C4-2B (cell line): ENCODE measurements at regions not wholly inside any gene's neighbourhood (a gene's known extent, or its start where the extent isn't known, plus 50 kb on each side); places are given as distances from the start of the nearest gene placed in this dataset.

Source experiments
- H3K27ac ChIP-seq: fragments of 450-650 bp; 2 replicates; pipeline ENCODE4 v1.5.1; 2017
- CTCF ChIP-seq: fragments of 450-650 bp; conservative IDR thresholded peaks from 2 replicates; pipeline ENCODE4 v1.5.1; 2017; ENCODE audit warnings: mild to moderate bottlenecking
- ZFX ChIP-seq: fragments of 450-650 bp; IDR thresholded peaks from 2 replicates; pipeline ENCODE4 v1.6.1; 2017

DNA sequence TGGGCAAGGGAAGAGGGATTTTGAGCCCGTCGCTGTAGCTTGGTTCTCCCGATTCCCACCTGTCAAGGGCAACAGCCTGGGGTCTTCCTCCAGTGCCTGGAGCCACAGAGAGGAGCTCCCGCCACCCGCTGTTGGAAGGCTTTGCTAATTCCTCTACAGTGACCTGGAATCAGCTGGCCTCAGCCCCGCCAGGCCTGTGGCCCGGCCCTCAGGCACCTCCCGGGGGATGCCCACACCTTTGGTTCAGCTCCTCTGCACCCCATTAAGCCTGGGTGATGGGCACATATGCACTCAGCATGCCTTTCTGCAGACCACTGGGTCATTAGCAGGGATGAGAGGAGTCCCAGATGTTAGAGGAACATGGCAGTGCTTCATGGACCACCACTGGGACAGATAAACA is 121.4 kb upstream of the MKI67 start:
- TF ChIP-seq CTCF: no peak
- no peak for TF ChIP-seq ZFX
- H3K27ac ChIP-seq: no peak overlapping the region

DNA sequence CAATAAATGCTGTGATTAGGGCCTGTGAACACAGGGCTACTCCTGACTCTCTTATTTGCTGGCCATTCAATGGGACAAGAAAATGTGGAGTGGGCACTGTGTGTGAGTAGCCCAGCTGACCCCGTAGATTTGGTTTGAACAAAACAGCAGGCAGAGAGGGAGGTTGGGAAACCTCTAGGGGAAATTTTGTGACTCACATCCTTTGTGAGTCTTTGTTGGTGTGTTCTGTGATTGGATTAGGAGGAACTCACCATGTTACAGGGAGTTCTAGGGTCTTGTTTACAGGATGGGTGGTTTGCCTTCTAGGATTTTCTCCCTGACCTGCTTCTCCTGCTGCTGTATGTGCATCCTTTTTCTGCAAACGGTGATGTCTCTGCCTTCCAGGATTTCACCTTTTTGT is 128.3 kb upstream of the MKI67 start:
- TF ChIP-seq CTCF (no peak), ZFX (no peak)
- no peak overlapping the region for H3K27ac ChIP-seq

DNA sequence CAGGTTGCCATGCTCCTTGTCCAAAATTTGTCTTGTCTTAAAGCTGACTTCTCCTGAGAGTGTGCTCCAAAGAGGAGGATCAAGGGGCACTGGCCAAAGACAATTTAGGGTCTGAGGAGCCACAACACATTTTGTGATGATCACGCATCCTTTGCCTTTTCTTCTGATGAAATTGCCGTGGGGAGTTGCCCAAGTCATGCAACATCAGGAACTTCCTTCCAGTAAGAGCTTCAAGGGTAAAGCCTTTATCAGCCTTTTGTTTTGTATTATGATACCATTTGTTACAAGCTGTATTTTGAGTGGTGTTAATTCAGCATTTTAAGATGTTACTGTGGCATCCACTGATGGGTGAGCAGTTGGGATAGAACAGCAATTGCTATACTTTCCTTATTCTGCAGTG is 131.2 kb upstream of the MKI67 start:
- TF ChIP-seq ZFX (no peak), CTCF (no peak)
- no peak overlapping the region for H3K27ac ChIP-seq

GRCh38 chr10:128258421-128258976 is 132.3 kb upstream of the MKI67 start:
- TF ChIP-seq CTCF (no peak), ZFX (no peak)
- no peak overlapping the region for H3K27ac ChIP-seq

- no peak overlapping the region for H3K27ac ChIP-seq
- peak; percentile 88 for TF ChIP-seq CTCF
- TF ChIP-seq ZFX: no peak
Measured at GRCh38 chr10:128263891-128264688, 137.9 kb upstream of the MKI67 start.

- TF ChIP-seq CTCF: no peak
- TF ChIP-seq ZFX: no peak
- no peak overlapping the region for H3K27ac ChIP-seq
Measured at GRCh38 chr10:128265596-128265995, 139.4 kb upstream of the MKI67 start.

- TF ChIP-seq ZFX (no peak), CTCF (no peak)
Measured at GRCh38 chr10:128267581-128267980, 141.4 kb upstream of the MKI67 start.

More at GRCh38 chr10:128267581-128267980, 141.4 kb upstream of the MKI67 start:
- no peak overlapping the region for H3K27ac ChIP-seq
